ENCODE measurements at regions not wholly inside any gene's neighbourhood (a gene's known extent, or its start where the extent isn't known, plus 50 kb on each side); places are given as distances from the start of the nearest gene placed in this dataset.

GRCh38 chr4:19455850-19456602, 795.7 kb upstream of the SLIT2 start:
- no peaks in the 10 kb centered on the region for H3K36me3 ChIP-seq (ENCODE audit: control insufficient read depth, insufficient read depth, low read length)
- H3K27me3 ChIP-seq (replicated peaks; ENCODE audit: control insufficient read depth, insufficient read depth, low read length, poor library complexity, severe bottlenecking): no peaks in the 10 kb centered on the region
- no peaks in the 10 kb centered on the region for H3K4me1 ChIP-seq (ENCODE audit: control insufficient read depth, insufficient read depth, low read length, poor library complexity, severe bottlenecking)
- H3K9me3 ChIP-seq (ENCODE audit: control insufficient read depth, low read length): peaks cover 4% of the 10 kb centered on the region
- DNase-seq: no peak
- no peak overlapping the region for H3K27ac ChIP-seq (ENCODE audit: insufficient read depth, low read length, poor library complexity, severe bottlenecking)
- no peak overlapping the region for H3K4me3 ChIP-seq (ENCODE audit: insufficient read depth, low read depth, low read length, poor library complexity, severe bottlenecking)

GRCh38 chr4:19455196-19455595, 796.5 kb upstream of the SLIT2 start:
- H3K9me3 ChIP-seq (ENCODE audit: control insufficient read depth, low read length): peaks cover 4% of the 10 kb centered on the region
- no peaks in the 10 kb centered on the region for H3K4me1 ChIP-seq (ENCODE audit: control insufficient read depth, insufficient read depth, low read length, poor library complexity, severe bottlenecking)
- no peak overlapping the region for H3K4me3 ChIP-seq (ENCODE audit: insufficient read depth, low read depth, low read length, poor library complexity, severe bottlenecking)

GRCh38 chr4:19438233-19438632, 813.5 kb upstream of the SLIT2 start:
- H3K4me1 ChIP-seq (ENCODE audit: control insufficient read depth, insufficient read depth, low read length, poor library complexity, severe bottlenecking): no peaks in the 10 kb centered on the region

More at GRCh38 chr4:19455196-19455595, 796.5 kb upstream of the SLIT2 start:
- Histone ChIP-seq H3K27me3 (replicated peaks; ENCODE audit: control insufficient read depth, insufficient read depth, low read length, poor library complexity, severe bottlenecking) (no peaks in the 10 kb centered on the region), H3K36me3 (ENCODE audit: control insufficient read depth, insufficient read depth, low read length) (no peaks in the 10 kb centered on the region), H3K27ac (ENCODE audit: insufficient read depth, low read length, poor library complexity, severe bottlenecking) (no peak overlapping the region)
- no peak for DNase-seq

GRCh38 chr4:19437008-19437407, 814.7 kb upstream of the SLIT2 start:
- H3K4me1 ChIP-seq (ENCODE audit: control insufficient read depth, insufficient read depth, low read length, poor library complexity, severe bottlenecking): no peaks in the 10 kb centered on the region
- H3K4me3 ChIP-seq (ENCODE audit: insufficient read depth, low read depth, low read length, poor library complexity, severe bottlenecking): no peak overlapping the region
- no peaks in the 10 kb centered on the region for H3K27me3 ChIP-seq (replicated peaks; ENCODE audit: control insufficient read depth, insufficient read depth, low read length, poor library complexity, severe bottlenecking)
- DNase-seq: no peak
- no peaks in the 10 kb centered on the region for H3K36me3 ChIP-seq (ENCODE audit: control insufficient read depth, insufficient read depth, low read length)
- no peak overlapping the region for H3K27ac ChIP-seq (ENCODE audit: insufficient read depth, low read length, poor library complexity, severe bottlenecking)
- no peaks in the 10 kb centered on the region for H3K9me3 ChIP-seq (ENCODE audit: control insufficient read depth, low read length)

More at GRCh38 chr4:19438233-19438632, 813.5 kb upstream of the SLIT2 start:
- Histone ChIP-seq H3K36me3 (ENCODE audit: control insufficient read depth, insufficient read depth, low read length) (no peaks in the 10 kb centered on the region), H3K9me3 (ENCODE audit: control insufficient read depth, low read length) (peaks cover 6% of the 10 kb centered on the region), H3K27ac (ENCODE audit: insufficient read depth, low read length, poor library complexity, severe bottlenecking) (no peak overlapping the region), H3K27me3 (replicated peaks; ENCODE audit: control insufficient read depth, insufficient read depth, low read length, poor library complexity, severe bottlenecking) (no peaks in the 10 kb centered on the region), H3K4me3 (ENCODE audit: insufficient read depth, low read depth, low read length, poor library complexity, severe bottlenecking) (no peak overlapping the region)
- no peak for DNase-seq

- no peak for DNase-seq
- Histone ChIP-seq H3K4me3 (ENCODE audit: insufficient read depth, low read depth, low read length, poor library complexity, severe bottlenecking) (no peak overlapping the region), H3K27me3 (replicated peaks; ENCODE audit: control insufficient read depth, insufficient read depth, low read length, poor library complexity, severe bottlenecking) (no peaks in the 10 kb centered on the region), H3K4me1 (ENCODE audit: control insufficient read depth, insufficient read depth, low read length, poor library complexity, severe bottlenecking) (no peaks in the 10 kb centered on the region), H3K27ac (ENCODE audit: insufficient read depth, low read length, poor library complexity, severe bottlenecking) (no peak overlapping the region), H3K36me3 (ENCODE audit: control insufficient read depth, insufficient read depth, low read length) (no peaks in the 10 kb centered on the region), H3K9me3 (ENCODE audit: control insufficient read depth, low read length) (no peaks in the 10 kb centered on the region)
Measured at GRCh38 chr4:19429684-19430083, 822.0 kb upstream of the SLIT2 start.

- Histone ChIP-seq H3K27me3 (replicated peaks; ENCODE audit: control insufficient read depth, insufficient read depth, low read length, poor library complexity, severe bottlenecking) (no peaks in the 10 kb centered on the region), H3K27ac (ENCODE audit: insufficient read depth, low read length, poor library complexity, severe bottlenecking) (no peak overlapping the region), H3K4me3 (ENCODE audit: insufficient read depth, low read depth, low read length, poor library complexity, severe bottlenecking) (no peak overlapping the region), H3K36me3 (ENCODE audit: control insufficient read depth, insufficient read depth, low read length) (no peaks in the 10 kb centered on the region), H3K4me1 (ENCODE audit: control insufficient read depth, insufficient read depth, low read length, poor library complexity, severe bottlenecking) (no peaks in the 10 kb centered on the region), H3K9me3 (ENCODE audit: control insufficient read depth, low read length) (no peaks in the 10 kb centered on the region)
- no peak for DNase-seq
Measured at GRCh38 chr4:19425146-19425545, 826.6 kb upstream of the SLIT2 start.

GRCh38 chr4:19417256-19417655, 834.4 kb upstream of the SLIT2 start:
- Histone ChIP-seq H3K4me3 (ENCODE audit: insufficient read depth, low read depth, low read length, poor library complexity, severe bottlenecking) (no peak overlapping the region), H3K27me3 (replicated peaks; ENCODE audit: control insufficient read depth, insufficient read depth, low read length, poor library complexity, severe bottlenecking) (no peaks in the 10 kb centered on the region), H3K36me3 (ENCODE audit: control insufficient read depth, insufficient read depth, low read length) (no peaks in the 10 kb centered on the region), H3K9me3 (ENCODE audit: control insufficient read depth, low read length) (no peaks in the 10 kb centered on the region), H3K4me1 (ENCODE audit: control insufficient read depth, insufficient read depth, low read length, poor library complexity, severe bottlenecking) (no peaks in the 10 kb centered on the region), H3K27ac (ENCODE audit: insufficient read depth, low read length, poor library complexity, severe bottlenecking) (no peak overlapping the region)
- no peak for DNase-seq

GRCh38 chr4:19416146-19416545, 835.6 kb upstream of the SLIT2 start:
- no peak for DNase-seq
- H3K4me3 ChIP-seq (ENCODE audit: insufficient read depth, low read depth, low read length, poor library complexity, severe bottlenecking): no peak overlapping the region

GRCh38 chr4:19408490-19408889, 843.2 kb upstream of the SLIT2 start:
- no peak overlapping the region for H3K4me3 ChIP-seq (ENCODE audit: insufficient read depth, low read depth, low read length, poor library complexity, severe bottlenecking)
- H3K4me1 ChIP-seq (ENCODE audit: control insufficient read depth, insufficient read depth, low read length, poor library complexity, severe bottlenecking): no peaks in the 10 kb centered on the region
- H3K27me3 ChIP-seq (replicated peaks; ENCODE audit: control insufficient read depth, insufficient read depth, low read length, poor library complexity, severe bottlenecking): no peaks in the 10 kb centered on the region
- peaks cover 6% of the 10 kb centered on the region for H3K9me3 ChIP-seq (ENCODE audit: control insufficient read depth, low read length)
- DNase-seq: no peak
- H3K27ac ChIP-seq (ENCODE audit: insufficient read depth, low read length, poor library complexity, severe bottlenecking): no peak overlapping the region
- H3K36me3 ChIP-seq (ENCODE audit: control insufficient read depth, insufficient read depth, low read length): no peaks in the 10 kb centered on the region

More at GRCh38 chr4:19416146-19416545, 835.6 kb upstream of the SLIT2 start:
- Histone ChIP-seq H3K9me3 (ENCODE audit: control insufficient read depth, low read length) (no peaks in the 10 kb centered on the region), H3K36me3 (ENCODE audit: control insufficient read depth, insufficient read depth, low read length) (no peaks in the 10 kb centered on the region), H3K4me1 (ENCODE audit: control insufficient read depth, insufficient read depth, low read length, poor library complexity, severe bottlenecking) (no peaks in the 10 kb centered on the region), H3K27ac (ENCODE audit: insufficient read depth, low read length, poor library complexity, severe bottlenecking) (no peak overlapping the region), H3K27me3 (replicated peaks; ENCODE audit: control insufficient read depth, insufficient read depth, low read length, poor library complexity, severe bottlenecking) (no peaks in the 10 kb centered on the region)

- H3K36me3 ChIP-seq (ENCODE audit: control insufficient read depth, insufficient read depth, low read length): no peaks in the 10 kb centered on the region
- no peak overlapping the region for H3K27ac ChIP-seq (ENCODE audit: insufficient read depth, low read length, poor library complexity, severe bottlenecking)
- DNase-seq: no peak
- no peak overlapping the region for H3K4me3 ChIP-seq (ENCODE audit: insufficient read depth, low read depth, low read length, poor library complexity, severe bottlenecking)
- H3K27me3 ChIP-seq (replicated peaks; ENCODE audit: control insufficient read depth, insufficient read depth, low read length, poor library complexity, severe bottlenecking): no peaks in the 10 kb centered on the region
- no peaks in the 10 kb centered on the region for H3K4me1 ChIP-seq (ENCODE audit: control insufficient read depth, insufficient read depth, low read length, poor library complexity, severe bottlenecking)
- H3K9me3 ChIP-seq (ENCODE audit: control insufficient read depth, low read length): peaks cover 6% of the 10 kb centered on the region
Measured at GRCh38 chr4:19406789-19407188, 844.9 kb upstream of the SLIT2 start.
